HG03139 (cell line): ENCODE measurements at regions not wholly inside any gene's neighbourhood (a gene's known extent, or its start where the extent isn't known, plus 50 kb on each side); places are given as distances from the start of the nearest gene placed in this dataset.
"Not testable (repeated sequence)": the region's sequence is repeated elsewhere in the genome, so short reads cannot be mapped to it uniquely, and the experiment has no call there.

Source experiments
- ATAC-seq: cut with Tn5 transposase; IDR thresholded peaks from one replicate; pipeline ENCODE4 v1.9.1; 2021; ENCODE audit not compliant: unreplicated experiment

GRCh38 chr7:81074406-81074805, 155.6 kb upstream of the SEMA3C start:
- ATAC-seq: no peak

DNA sequence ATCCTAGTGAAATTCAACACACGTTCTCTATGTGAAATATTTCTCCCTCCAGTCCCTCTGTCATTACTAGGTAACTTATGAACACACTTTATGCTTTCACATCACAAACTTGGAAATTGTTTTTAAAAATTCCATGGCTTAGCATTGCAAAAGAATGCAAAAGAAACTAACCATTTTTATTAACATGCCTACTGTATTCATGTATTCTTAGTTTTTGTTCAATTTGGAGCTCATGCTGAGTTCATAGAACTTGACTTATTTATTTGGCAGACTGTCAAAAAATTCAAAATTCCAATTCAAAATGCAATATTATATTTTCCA, 155.0 kb upstream of the SEMA3C start:
- ATAC-seq: no peak

GRCh38 chr7:81070956-81071355, 152.1 kb upstream of the SEMA3C start:
- ATAC-seq: no peak

DNA sequence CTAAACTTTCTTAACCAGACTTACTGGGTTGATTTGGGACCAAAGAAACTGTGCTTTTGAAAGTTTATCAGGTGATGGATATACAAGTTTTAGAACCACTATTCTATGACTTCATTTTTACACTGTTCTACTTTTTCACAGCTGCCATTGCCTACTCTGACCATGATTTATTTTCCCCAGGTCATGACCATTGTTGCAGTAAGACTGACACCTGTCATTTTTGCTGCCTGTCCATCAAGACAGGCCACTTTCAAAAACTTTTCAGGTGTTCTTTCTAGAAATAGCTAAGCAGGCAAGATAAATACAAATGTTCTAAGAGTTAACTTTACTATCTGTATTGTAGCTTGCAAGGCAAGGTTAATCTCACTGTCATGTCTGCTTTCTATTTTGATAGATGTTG, 147.9 kb upstream of the SEMA3C start:
- no peak for ATAC-seq

GRCh38 chr7:81064426-81064825, 145.6 kb upstream of the SEMA3C start:
- ATAC-seq: no peak

DNA sequence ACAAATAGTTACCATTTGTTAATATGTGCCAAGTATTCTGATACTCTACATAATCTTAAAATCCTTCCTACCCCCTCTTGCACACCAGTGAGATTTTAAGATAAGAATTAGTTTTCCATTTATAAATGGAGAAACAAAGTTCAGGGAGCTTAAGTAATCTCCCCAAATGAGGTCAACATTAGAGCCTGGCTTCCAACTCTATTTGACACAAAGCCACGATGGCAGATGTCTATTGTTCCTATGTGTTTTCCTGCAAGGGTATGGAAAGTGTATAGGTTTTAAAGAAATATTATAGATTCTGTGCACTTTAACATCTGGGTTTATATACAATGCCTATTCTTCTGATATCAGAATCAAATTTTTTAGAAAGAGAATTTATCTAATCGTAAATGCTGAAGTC, 143.9 kb upstream of the SEMA3C start:
- no peak for ATAC-seq

GRCh38 chr7:81057469-81057868, 138.6 kb upstream of the SEMA3C start:
- ATAC-seq: not testable (repeated sequence)

DNA sequence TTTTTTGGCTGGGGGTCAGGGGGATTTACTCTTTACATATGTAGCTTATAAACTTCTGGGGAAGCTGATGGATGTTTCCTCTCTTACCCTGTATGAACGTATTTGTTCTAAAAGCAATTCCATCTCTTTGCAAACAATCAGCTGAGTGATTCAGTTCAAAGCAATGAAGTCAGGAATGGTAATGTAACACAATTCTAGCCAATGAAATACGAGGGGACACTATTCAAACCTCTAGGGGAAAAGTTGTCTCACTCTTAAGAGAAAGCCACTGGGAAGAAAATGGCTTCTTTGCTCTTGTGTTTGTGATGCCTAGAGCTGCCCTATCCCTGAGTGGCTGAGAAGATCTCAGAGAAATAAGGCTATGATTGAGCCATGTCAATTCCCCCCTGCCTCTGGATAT, 134.8 kb upstream of the SEMA3C start:
- ATAC-seq: no peak

GRCh38 chr7:81051811-81052413, 133.1 kb upstream of the SEMA3C start:
- ATAC-seq: no peak

- no peak for ATAC-seq
Measured at GRCh38 chr7:81045491-81046030, 126.7 kb upstream of the SEMA3C start.

GRCh38 chr7:81042646-81043045, 123.8 kb upstream of the SEMA3C start:
- not testable (repeated sequence) for ATAC-seq

DNA sequence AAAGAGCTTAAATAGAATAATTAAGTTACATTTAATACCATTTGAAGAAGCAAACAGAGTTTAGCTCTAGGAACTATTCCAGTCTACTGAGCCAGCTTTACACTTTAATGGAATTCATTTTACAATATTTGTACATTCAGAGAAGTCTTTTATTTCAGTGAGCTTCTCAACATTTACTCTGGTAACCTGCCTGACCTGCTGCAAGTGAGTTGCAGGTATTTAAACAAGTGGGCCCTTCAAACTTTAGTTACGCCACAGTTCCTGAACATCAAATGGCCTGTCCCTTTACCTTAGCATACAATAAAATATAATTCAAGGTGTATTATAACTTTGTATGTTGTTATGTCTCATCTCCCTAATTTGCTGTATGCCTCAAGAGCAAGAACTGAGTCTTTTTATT, 121.6 kb upstream of the SEMA3C start:
- no peak for ATAC-seq

DNA sequence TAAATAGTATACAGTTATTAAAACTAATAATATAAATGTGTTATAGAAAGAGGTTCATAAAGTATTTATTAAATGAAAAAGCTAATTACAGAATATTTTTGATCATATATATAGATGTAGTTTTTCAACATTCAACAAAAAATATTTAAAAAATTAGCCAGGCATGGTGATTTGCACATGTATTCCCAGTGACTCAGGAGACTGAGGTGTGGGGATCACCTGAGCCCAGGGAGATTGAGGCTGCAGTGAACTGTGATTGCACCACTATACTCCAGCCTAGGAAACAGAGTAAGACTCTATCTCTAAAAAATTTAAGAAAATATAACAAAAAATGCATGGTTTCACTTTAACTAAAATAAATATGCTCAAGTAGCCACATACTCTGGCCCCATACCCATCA, 118.0 kb upstream of the SEMA3C start:
- ATAC-seq: no peak

- no peak for ATAC-seq
Measured at GRCh38 chr7:81036057-81036456, 117.2 kb upstream of the SEMA3C start.

DNA sequence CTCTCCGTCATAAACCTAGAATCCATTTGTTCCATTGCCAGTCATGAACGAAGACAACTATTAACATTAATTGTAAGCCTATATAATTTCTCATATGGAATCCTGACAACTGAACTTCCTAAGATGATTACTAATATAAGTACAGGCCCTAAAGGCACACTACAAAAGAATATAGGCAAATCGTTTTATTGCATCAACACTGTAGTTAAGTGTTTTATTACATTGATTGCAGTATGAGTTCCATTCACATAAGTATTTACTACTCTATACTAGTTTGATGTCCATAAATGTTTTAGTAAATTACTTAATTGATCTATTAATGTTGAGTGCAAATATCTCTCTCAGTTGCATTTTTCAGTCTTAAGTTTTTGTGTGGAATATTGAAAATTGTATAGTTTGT, 113.1 kb upstream of the SEMA3C start:
- ATAC-seq: no peak

DNA sequence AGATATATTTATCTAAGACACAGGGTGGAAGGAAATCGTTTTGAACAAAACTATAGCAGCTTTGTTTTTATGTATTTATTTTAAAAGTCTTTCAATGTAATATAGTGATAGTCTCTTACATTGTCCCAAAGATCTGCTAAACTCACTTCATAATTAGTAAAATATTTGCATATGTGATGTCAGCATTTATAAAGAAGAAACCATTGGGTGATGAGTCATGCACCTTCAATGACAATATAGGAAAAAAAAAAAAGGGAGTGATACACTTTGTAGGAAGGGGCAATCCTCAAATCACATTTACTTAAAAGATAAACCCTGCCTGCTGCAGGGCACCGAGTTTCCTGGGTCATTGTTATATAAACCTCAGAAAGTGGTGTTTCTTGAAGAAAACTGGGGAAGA, 112.4 kb upstream of the SEMA3C start:
- no peak for ATAC-seq

- no peak for ATAC-seq
Measured at GRCh38 chr7:81030472-81030871, 111.6 kb upstream of the SEMA3C start.

- ATAC-seq: no peak
Measured at GRCh38 chr7:81029511-81029910, 110.7 kb upstream of the SEMA3C start.

DNA sequence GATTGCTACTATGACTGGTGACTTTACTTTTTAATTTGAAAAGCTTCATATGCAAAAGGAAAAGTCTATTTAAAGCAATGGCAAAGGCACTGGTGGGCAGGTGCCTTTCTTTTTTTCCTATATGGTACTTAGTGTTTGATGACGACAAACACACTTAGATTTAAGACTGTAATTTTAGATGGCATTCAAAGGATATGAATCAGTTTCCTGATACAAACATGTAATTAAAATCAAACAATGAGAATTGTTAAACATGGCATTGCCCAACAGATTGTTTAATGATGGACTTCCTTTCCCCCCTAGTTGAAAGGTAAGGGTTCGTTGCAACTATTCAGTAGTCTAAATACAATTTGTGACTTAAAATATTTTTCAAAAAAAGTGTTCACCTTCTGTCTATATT, 106.5 kb upstream of the SEMA3C start:
- ATAC-seq: no peak

DNA sequence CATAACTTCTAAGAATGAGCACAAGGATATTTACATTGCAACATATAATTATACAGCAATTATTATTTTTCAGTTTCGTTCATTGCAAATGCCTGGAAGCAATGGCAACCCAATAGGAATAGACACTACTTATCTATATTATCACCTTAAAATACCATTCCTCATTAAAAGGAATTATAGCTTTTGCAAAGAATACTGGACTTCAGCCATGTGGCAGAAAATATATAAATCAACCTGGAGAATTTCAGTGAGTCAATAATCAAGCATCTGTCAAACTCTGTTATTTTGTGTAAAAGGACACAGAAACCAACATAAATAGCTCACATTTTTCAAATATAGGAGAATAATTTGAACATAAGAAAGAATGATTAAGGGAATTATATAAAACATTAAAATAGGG, 96.1 kb upstream of the SEMA3C start:
- no peak for ATAC-seq

DNA sequence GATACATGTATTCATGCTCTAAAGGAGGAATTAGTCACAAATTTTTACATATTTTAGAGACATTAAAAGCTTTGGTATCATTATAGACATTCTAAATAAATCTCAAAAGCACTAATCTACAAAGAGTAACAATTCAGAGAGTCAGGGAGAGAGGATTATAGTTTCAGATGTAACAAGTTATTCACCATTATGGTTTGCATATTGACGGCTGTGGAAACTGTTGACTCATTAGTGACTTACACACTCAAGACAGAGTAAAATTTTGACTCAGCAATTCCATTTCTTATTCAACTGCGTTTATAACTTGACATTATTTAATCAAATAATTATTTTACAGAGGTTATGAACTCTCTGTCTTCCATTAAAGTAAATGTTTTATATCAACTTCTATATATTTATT, 95.4 kb upstream of the SEMA3C start:
- no peak for ATAC-seq

GRCh38 chr7:81013083-81013817, 94.4 kb upstream of the SEMA3C start:
- ATAC-seq: no peak

DNA sequence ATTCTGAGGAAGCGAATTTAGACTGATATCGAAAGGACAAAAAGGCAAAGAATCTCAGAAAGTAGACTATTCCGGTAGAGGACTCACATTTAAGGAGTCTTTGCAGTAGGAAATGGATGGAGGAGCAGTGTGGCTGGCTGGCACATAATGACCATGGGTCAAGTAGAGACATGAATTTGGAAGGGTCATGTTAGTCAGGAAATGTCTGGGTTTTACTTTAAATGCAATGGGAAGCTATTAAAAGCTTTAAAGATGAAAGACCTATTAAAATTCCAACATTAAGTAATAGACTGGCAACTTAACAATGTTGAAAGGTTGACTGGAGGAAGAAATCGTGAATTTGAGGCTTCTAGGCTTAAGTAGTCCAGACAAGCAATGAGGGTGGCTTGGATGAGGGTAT, 90.0 kb upstream of the SEMA3C start:
- no peak for ATAC-seq
